ENCODE measurements at regions not wholly inside any gene's neighbourhood (a gene's known extent, or its start where the extent isn't known, plus 50 kb on each side); places are given as distances from the start of the nearest gene placed in this dataset.

- intact Hi-C loops (cut with micrococcal nuclease; ENCODE audit: unreplicated experiment), result no loop called here
- Histone ChIP-seq H4K20me1 (ENCODE audit: insufficient read depth, low read length) (no peaks in the 10 kb centered on the region), H3K9me2 (ENCODE audit: insufficient read depth, low read length) (no peaks in the 10 kb centered on the region), H3K4me1 (ENCODE audit: insufficient read depth, low read length, poor library complexity, severe bottlenecking) (no peaks in the 10 kb centered on the region), H3K27ac (ENCODE audit: low read depth, low read length, poor library complexity, severe bottlenecking) (no peak overlapping the region), H3K9me3 (ENCODE audit: low read length) (no peaks in the 10 kb centered on the region), H2AFZ (ENCODE audit: low read length) (no peak overlapping the region), H3K4me2 (ENCODE audit: low read length) (no peak overlapping the region), H3K79me2 (ENCODE audit: insufficient read depth, low read depth, low read length) (no peaks in the 10 kb centered on the region), H3K36me3 (ENCODE audit: insufficient read depth, low read length) (no peaks in the 10 kb centered on the region), H3K4me3 (ENCODE audit: low read depth, low read length, poor library complexity, severe bottlenecking) (no peak overlapping the region)
- no peak for TF ChIP-seq EZH2phosphoT487 (IDR thresholded peaks at IDR 0.05; ENCODE audit: borderline replicate concordance, low read depth, low read length)
- TF ChIP-seq, protein P1, sequence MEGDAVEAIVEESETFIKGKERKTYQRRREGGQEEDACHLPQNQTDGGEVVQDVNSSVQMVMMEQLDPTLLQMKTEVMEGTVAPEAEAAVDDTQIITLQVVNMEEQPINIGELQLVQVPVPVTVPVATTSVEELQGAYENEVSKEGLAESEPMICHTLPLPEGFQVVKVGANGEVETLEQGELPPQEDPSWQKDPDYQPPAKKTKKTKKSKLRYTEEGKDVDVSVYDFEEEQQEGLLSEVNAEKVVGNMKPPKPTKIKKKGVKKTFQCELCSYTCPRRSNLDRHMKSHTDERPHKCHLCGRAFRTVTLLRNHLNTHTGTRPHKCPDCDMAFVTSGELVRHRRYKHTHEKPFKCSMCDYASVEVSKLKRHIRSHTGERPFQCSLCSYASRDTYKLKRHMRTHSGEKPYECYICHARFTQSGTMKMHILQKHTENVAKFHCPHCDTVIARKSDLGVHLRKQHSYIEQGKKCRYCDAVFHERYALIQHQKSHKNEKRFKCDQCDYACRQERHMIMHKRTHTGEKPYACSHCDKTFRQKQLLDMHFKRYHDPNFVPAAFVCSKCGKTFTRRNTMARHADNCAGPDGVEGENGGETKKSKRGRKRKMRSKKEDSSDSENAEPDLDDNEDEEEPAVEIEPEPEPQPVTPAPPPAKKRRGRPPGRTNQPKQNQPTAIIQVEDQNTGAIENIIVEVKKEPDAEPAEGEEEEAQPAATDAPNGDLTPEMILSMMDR (conservative IDR thresholded peaks at IDR 0.05; ENCODE audit: low read length), result no peak
- DNase-seq (ENCODE audit: low spot score), result no peak
- POLR2A ChIA-PET, result no interaction called here
- CTCF ChIA-PET (ENCODE audit: unreplicated experiment), result no interaction called here
- no TSS peak for BruUV-seq (replicated peaks)
These were observed 1397.3 kb upstream of the TENM4 start for GRCh38 chr11:80838153-80838552.

- no peak overlapping the region for H3K27ac ChIP-seq (ENCODE audit: low read depth, low read length, poor library complexity, severe bottlenecking)
- BruUV-seq (replicated peaks), result no TSS peak
- no peak for DNase-seq (ENCODE audit: low spot score)
- intact Hi-C loops (cut with micrococcal nuclease; ENCODE audit: unreplicated experiment), result no loop called here
- H3K4me3 ChIP-seq (ENCODE audit: low read depth, low read length, poor library complexity, severe bottlenecking), result no peak overlapping the region
- TF ChIP-seq, protein P1 (conservative IDR thresholded peaks at IDR 0.05; ENCODE audit: low read length), result no peak
- H3K36me3 ChIP-seq (ENCODE audit: insufficient read depth, low read length), result no peaks in the 10 kb centered on the region
- no peaks in the 10 kb centered on the region for H3K79me2 ChIP-seq (ENCODE audit: insufficient read depth, low read depth, low read length)
- H4K20me1 ChIP-seq (ENCODE audit: insufficient read depth, low read length), result no peaks in the 10 kb centered on the region
- ChIA-PET POLR2A (interaction anchor here (0.6 kb wide), 1 partner anchor 258 kb away, joined by 10 read pairs; no protein-coding TSS in a partner anchor), CTCF (ENCODE audit: unreplicated experiment) (no interaction called here)
- H3K4me2 ChIP-seq (ENCODE audit: low read length), result no peak overlapping the region
- no peaks in the 10 kb centered on the region for H3K4me1 ChIP-seq (ENCODE audit: insufficient read depth, low read length, poor library complexity, severe bottlenecking)
- H2AFZ ChIP-seq (ENCODE audit: low read length), result no peak overlapping the region
- H3K9me2 ChIP-seq (ENCODE audit: insufficient read depth, low read length), result no peaks in the 10 kb centered on the region
- H3K9me3 ChIP-seq (ENCODE audit: low read length), result no peaks in the 10 kb centered on the region
These were observed 1396.2 kb upstream of the TENM4 start for GRCh38 chr11:80837051-80837450.

GRCh38 chr11:80831374-80831773 is 1390.5 kb upstream of the TENM4 start:
- CTCF ChIA-PET (ENCODE audit: unreplicated experiment), result no interaction called here

More at GRCh38 chr11:80831374-80831773, 1390.5 kb upstream of the TENM4 start:
- Histone ChIP-seq H3K9me3 (ENCODE audit: low read length) (no peaks in the 10 kb centered on the region), H3K79me2 (ENCODE audit: insufficient read depth, low read depth, low read length) (no peaks in the 10 kb centered on the region), H3K4me2 (ENCODE audit: low read length) (no peak overlapping the region), H3K4me1 (ENCODE audit: insufficient read depth, low read length, poor library complexity, severe bottlenecking) (no peaks in the 10 kb centered on the region), H3K27ac (ENCODE audit: low read depth, low read length, poor library complexity, severe bottlenecking) (no peak overlapping the region), H3K9me2 (ENCODE audit: insufficient read depth, low read length) (no peaks in the 10 kb centered on the region), H3K36me3 (ENCODE audit: insufficient read depth, low read length) (no peaks in the 10 kb centered on the region), H2AFZ (ENCODE audit: low read length) (no peak overlapping the region), H4K20me1 (ENCODE audit: insufficient read depth, low read length) (no peaks in the 10 kb centered on the region), H3K4me3 (ENCODE audit: low read depth, low read length, poor library complexity, severe bottlenecking) (no peak overlapping the region)
- no peak for TF ChIP-seq EZH2phosphoT487 (IDR thresholded peaks at IDR 0.05; ENCODE audit: borderline replicate concordance, low read depth, low read length)
- TF ChIP-seq, protein P1 (conservative IDR thresholded peaks at IDR 0.05; ENCODE audit: low read length), result no peak
- intact Hi-C loops (cut with micrococcal nuclease; ENCODE audit: unreplicated experiment), result no loop called here
- POLR2A ChIA-PET, result no interaction called here
- no peak for DNase-seq (ENCODE audit: low spot score)
- BruUV-seq (replicated peaks), result no TSS peak
